ENCODE measurements at regions not wholly inside any gene's neighbourhood (a gene's known extent, or its start where the extent isn't known, plus 50 kb on each side); places are given as distances from the start of the nearest gene placed in this dataset.

DNA sequence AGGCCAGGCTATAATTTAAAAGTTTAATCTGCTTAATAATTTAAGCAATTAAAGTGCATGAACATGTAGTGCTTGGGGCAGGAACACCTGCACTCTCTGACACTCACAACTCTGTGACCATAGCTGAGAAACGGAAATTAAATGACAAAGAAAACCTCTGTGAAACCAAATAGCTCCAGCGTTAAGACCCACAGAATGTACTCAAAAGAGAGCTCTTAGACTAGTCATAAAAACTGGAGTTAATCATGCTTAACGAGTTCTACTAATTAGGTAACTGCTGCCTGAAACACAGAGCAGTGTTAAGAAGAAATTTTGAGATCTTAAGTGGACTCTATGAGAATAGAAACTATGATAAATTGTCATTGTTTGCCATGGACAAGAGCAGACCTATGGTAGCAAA, 174.4 kb upstream of the SPIN4 start:
- no peak for TF ChIP-seq CTCF (IDR thresholded peaks at IDR 0.05)
- TF ChIP-seq POLR2A (IDR thresholded peaks at IDR 0.05) = no peak

All from uterus (tissue), 2 donors.